Spleen (tissue), 7 donors: ENCODE measurements at regions not wholly inside any gene's neighbourhood (a gene's known extent, or its start where the extent isn't known, plus 50 kb on each side); places are given as distances from the start of the nearest gene placed in this dataset.

Experiments used
- CTCF ChIP-seq, 11 experiments: fragments of 200-600 bp in 7 of 11; fragments of 450-650 bp in 4 of 11; sonication (generic) in 4 of 11; IDR thresholded peaks in 8 of 11; conservative IDR thresholded peaks in 3 of 11; 1 replicate in 7 of 11; 2 replicates in 4 of 11; pipeline versions ENCODE4 v1.4.0 to v1.8.0; 2016 to 2021; ENCODE audit warnings: antibody characterized with exemption in 11 of 11, inconsistent platforms in 4 of 11, mild to moderate bottlenecking in 1 of 11
- POLR2A ChIP-seq, 3 donors: fragments of 450-650 bp; IDR thresholded peaks; one replicate each; pipeline ENCODE4 v1.5.1; 2017; ENCODE audit warnings: antibody characterized with exemption in 3 of 3, mild to moderate bottlenecking in 1 of 3
- POLR2AphosphoS5 ChIP-seq, 3 donors: sonication (generic); formaldehyde crosslinking; IDR thresholded peaks; one replicate each; pipeline ENCODE4 v1.5.1; 2017; ENCODE audit warnings: antibody characterized with exemption in 3 of 3
- donor health status: DM: no; HTN: no; CAD: no; lungs with moderate emphysema.
- donor health status: DM: no; HTN: no; CAD: no.
- donor health status: DM: no; HTN: no; CAD: no.

DNA sequence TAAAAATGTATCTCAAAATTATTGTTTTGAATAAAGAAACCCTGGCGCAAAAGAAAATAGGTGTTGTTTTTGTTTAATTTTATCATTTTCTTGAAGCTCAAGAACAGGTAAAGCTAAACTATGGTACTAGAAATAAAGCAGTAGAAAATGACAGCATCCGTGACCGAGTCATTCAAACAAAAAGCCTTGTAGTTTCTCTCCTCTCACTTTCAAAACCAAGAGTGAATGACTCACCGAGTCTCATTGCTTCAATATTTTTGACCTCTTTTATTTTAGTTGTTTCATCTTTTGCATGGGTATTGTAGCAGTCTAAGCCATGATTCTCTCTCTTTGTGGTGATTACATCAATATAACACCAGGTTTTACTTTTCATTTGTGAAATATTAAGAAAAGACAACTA is 396.5 kb downstream of the POM121L12 start:
- TF ChIP-seq CTCF (IDR thresholded peaks at IDR 0.05 in 8 of 11, conservative IDR thresholded peaks at IDR 0.05 in 3 of 11) (no peak), POLR2A (IDR thresholded peaks at IDR 0.05) (no peak), POLR2AphosphoS5 (IDR thresholded peaks at IDR 0.05) (no peak)
